Activated CD4-positive, alpha-beta T cell treated with anti-CD3 and anti-CD28 coated beads, Interleukin-2, amount 10 ng/mL, durations not matched to agents 7 days and 5 days (primary cell): ENCODE measurements at regions not wholly inside any gene's neighbourhood (a gene's known extent, or its start where the extent isn't known, plus 50 kb on each side); places are given as distances from the start of the nearest gene placed in this dataset.
A peak's percentile ranks its signal among the peaks of the same experiment; 100 is the strongest.
"Not testable (repeated sequence)": the region's sequence is repeated elsewhere in the genome, so short reads cannot be mapped to it uniquely, and the experiment has no call there.

Source experiments
- CTCF ChIA-PET: fragments of 350-600 bp; sonication (Branson Sonifier 250); formaldehyde crosslinking; loops from one replicate; lab custom pipeline; 2021; ENCODE audit warnings: antibody characterized with exemption; lab: Charles Lee
- POLR2A ChIA-PET: fragments of 350-600 bp; sonication (Branson Sonifier 250); formaldehyde crosslinking; loops from one replicate; lab custom pipeline; 2021; ENCODE audit warnings: antibody characterized with exemption; lab: Charles Lee
- DNase-seq: peaks from one replicate; pipeline ENCODE4 v3.0.0-alpha.2; 2020
- H3K27ac Mint-ChIP-seq: one replicate; pipeline ENCODE4 v1.8.0; 2021; ENCODE audit warnings: mild to moderate bottlenecking, moderate library complexity, mixed read lengths
- H3K27me3 Mint-ChIP-seq: one replicate; pipeline ENCODE4 v1.8.0; 2021; ENCODE audit warnings: mixed read lengths
- H3K36me3 Mint-ChIP-seq: one replicate; pipeline ENCODE4 v1.8.0; 2021; ENCODE audit warnings: low read depth, mixed read lengths
- H3K4me1 Mint-ChIP-seq: one replicate; pipeline ENCODE4 v1.8.0; 2021; ENCODE audit warnings: mixed read lengths
- H3K4me3 Mint-ChIP-seq: one replicate; pipeline ENCODE4 v1.8.0; 2021; ENCODE audit warnings: mild to moderate bottlenecking, moderate library complexity, mixed read lengths
- H3K9me3 Mint-ChIP-seq: one replicate; pipeline ENCODE4 v1.8.0; 2021; ENCODE audit warnings: mixed read lengths

DNA sequence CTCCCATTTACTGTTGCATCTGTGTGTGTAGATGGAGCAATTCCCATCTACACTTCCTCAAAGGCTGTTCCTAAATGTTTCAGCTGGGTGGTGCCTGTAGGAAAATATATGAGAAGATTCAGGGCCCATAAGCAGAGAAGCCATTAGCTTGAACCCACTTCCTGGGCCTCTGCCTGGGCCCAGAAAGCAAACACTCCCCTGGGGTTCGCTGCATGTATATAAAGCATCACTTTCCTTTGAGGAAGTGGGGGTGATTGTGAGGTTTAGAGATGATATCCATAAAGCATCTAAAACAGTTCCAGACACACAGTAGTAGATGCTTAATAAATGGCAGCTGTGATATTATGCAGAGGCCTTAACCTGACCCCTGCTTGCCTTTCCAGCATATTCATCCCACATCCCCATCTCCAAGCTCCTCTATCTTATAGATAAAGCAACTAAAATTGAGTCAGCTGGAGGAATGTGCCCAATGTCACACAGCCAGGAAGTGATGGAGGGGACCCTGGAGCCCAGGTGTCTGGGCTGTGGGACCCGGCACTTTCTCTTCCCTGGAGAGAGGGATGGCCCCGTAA, 280.0 kb upstream of the CRY1 start:
- peak; percentile 32 for DNase-seq
- ChIA-PET CTCF (interaction anchor here (1.2 to 2.0 kb wide), 6 partner anchors 10 to 241 kb away, joined by 3 to 6 read pairs (median 4); no protein-coding TSS in a partner anchor), POLR2A (interaction anchor here (1.1 to 2.3 kb wide), 2 partner anchors 17 to 53 kb away, joined by 3 to 16 read pairs; no protein-coding TSS in a partner anchor)
- no peaks in the 10 kb centered on the region for H3K27me3 Mint-ChIP-seq
- H3K36me3 Mint-ChIP-seq: peaks cover 3% of the 10 kb centered on the region
- H3K9me3 Mint-ChIP-seq: no peaks in the 10 kb centered on the region
- peaks cover 83% of the 10 kb centered on the region for H3K4me1 Mint-ChIP-seq
- H3K4me3 Mint-ChIP-seq: peak overlapping the region; percentile 48
- H3K27ac Mint-ChIP-seq: peak overlapping the region; percentile 98

DNA sequence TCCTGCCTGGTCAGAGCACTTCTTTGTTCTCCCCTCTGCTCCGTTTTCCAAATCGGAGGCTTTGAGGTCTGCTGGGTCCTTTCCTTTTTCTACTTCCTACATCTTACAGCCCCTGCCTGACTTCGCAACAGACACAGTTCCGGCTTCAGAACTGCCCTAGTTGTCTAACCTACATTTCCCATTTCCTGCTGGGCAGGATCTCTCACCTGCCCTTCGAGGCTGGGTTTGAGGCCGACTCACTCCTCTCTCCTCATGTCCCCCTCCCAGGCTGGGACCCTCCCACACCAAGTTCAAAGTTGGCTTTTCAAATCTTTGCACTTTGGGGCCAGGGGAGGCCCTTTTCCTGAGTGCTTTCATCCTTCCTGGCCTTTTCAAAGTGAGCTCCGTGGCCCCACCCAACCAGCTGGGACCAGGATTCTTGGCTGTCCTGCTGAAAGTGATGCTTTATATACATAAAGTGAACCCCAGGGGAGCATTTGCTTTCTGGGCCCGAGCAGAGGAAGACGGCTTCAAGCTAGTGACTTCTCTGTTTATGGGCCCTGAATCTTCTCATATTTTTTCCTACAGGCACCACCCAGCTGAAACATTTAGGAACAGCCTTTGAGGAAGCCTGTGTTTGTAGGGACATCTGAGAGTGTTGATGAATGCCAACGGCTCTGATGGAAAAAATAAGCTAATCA, 281.0 kb upstream of the CRY1 start:
- no peaks in the 10 kb centered on the region for H3K9me3 Mint-ChIP-seq
- CTCF ChIA-PET: interaction anchor here (1.5 kb wide), 1 partner anchor 15 kb away, joined by 5 read pairs; no protein-coding TSS in a partner anchor
- H3K27ac Mint-ChIP-seq: peak overlapping the region; percentile 98
- POLR2A ChIA-PET: no interaction called here
- no peaks in the 10 kb centered on the region for H3K27me3 Mint-ChIP-seq
- peaks cover 74% of the 10 kb centered on the region for H3K4me1 Mint-ChIP-seq
- peak overlapping the region; percentile 47 for H3K4me3 Mint-ChIP-seq
- peaks cover 2% of the 10 kb centered on the region for H3K36me3 Mint-ChIP-seq
- no peak for DNase-seq

DNA sequence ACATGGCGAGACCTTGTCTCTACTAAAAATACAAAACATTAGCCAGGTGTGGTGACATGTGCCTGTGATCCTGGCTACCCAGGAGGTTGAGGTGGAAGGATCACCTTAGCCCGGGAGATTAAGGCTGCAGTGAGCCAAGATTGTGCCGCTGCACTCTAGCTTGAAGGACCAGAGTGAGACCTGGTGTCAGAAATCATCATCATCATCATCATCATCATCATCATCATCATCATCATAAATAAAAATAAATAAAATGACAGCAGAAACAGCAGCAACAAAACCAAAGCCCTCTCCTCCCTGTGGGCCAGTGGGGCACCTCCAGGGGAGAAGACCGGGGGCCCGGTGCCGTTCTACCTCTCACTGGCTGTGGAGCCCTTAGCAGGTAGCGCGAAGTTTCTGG, 281.9 kb upstream of the CRY1 start:
- Mint-ChIP-seq H3K36me3 (peaks cover 3% of the 10 kb centered on the region), H3K9me3 (no peaks in the 10 kb centered on the region), H3K27me3 (no peaks in the 10 kb centered on the region), H3K4me3 (no peak overlapping the region), H3K4me1 (peaks cover 72% of the 10 kb centered on the region), H3K27ac (peak overlapping the region; percentile 56)
- POLR2A ChIA-PET: no interaction called here
- CTCF ChIA-PET: interaction anchor here (0.6 kb wide), 1 partner anchor 615 kb away, joined by 3 read pairs; no protein-coding TSS in a partner anchor
- no peak for DNase-seq

DNA sequence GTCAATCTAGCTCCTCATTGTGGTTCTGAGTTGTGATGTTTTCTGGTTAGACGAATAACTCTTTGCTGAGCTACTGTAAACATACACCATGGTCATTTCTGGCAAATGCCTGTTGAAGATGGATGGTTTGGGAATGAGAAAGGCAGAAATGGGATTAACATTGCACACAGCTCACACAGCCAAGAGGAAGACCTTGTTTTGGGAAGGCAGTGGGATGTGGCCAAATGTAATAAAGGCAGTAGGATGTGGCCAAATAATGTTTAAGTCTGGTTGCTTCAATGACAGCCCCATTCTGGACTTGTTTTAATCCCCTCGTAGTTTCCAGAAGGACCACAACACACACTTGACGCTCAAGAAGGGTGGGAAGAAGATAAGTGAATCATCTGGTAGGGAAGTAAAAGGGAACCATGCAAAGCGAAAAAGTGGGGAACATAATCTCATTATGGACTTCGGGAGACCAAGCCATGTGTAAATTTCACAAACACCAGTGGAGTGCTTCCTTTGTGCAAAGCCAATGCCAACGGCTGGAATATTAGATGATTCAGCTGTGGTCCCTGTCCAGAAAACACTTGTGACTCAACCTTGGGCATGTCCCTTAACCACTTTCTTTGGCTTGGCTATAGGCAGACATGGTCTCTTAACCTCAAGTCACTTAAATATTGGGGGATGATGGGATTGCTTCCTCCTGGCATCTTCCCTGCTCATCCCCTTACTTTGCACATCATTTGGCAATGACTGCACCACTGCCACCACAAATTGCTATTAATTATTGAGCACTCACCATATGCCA, 284.4 kb upstream of the CRY1 start:
- H3K4me3 Mint-ChIP-seq: no peak overlapping the region
- no peaks in the 10 kb centered on the region for H3K27me3 Mint-ChIP-seq
- ChIA-PET POLR2A (interaction anchor here (0.6 kb wide), 1 partner anchor 174 kb away, joined by 3 read pairs; no protein-coding TSS in a partner anchor), CTCF (interaction anchor here (0.7 to 1.0 kb wide), 2 partner anchors 18 kb away, joined by 3 read pairs; no protein-coding TSS in a partner anchor)
- no peak overlapping the region for H3K27ac Mint-ChIP-seq
- no peak for DNase-seq
- H3K9me3 Mint-ChIP-seq: no peaks in the 10 kb centered on the region
- H3K36me3 Mint-ChIP-seq: peaks cover 3% of the 10 kb centered on the region
- H3K4me1 Mint-ChIP-seq: peaks cover 47% of the 10 kb centered on the region

DNA sequence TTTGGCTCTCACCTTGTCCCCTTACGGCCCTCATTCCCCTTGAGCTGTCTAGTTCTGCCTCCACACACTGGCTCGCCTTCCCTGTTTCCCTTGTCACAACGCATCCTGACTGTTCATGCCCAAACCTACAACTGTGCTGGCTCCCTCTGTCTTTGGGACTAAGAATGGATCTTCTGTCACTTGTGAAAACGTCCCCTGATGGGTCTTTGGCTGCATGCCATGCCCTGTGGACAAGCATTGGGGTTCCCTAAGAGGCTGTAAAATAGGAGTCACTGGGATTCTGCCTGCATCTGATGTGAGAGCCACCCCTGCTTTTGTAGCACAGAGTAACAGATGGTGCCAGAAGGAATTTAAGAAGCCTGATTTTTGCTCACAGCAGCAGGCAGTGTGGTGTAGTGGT, 285.3 kb upstream of the CRY1 start:
- ChIA-PET CTCF (interaction anchor here (1.0 kb wide), 1 partner anchor 19 kb away, joined by 3 read pairs; no protein-coding TSS in a partner anchor), POLR2A (interaction anchor here (0.5 kb wide), 1 partner anchor 9 kb away, joined by 3 read pairs; no protein-coding TSS in a partner anchor)
- H3K27ac Mint-ChIP-seq: no peak overlapping the region
- H3K4me1 Mint-ChIP-seq: peaks cover 39% of the 10 kb centered on the region
- no peaks in the 10 kb centered on the region for H3K27me3 Mint-ChIP-seq
- peaks cover 3% of the 10 kb centered on the region for H3K36me3 Mint-ChIP-seq
- no peaks in the 10 kb centered on the region for H3K9me3 Mint-ChIP-seq
- H3K4me3 Mint-ChIP-seq: no peak overlapping the region
- DNase-seq: no peak

DNA sequence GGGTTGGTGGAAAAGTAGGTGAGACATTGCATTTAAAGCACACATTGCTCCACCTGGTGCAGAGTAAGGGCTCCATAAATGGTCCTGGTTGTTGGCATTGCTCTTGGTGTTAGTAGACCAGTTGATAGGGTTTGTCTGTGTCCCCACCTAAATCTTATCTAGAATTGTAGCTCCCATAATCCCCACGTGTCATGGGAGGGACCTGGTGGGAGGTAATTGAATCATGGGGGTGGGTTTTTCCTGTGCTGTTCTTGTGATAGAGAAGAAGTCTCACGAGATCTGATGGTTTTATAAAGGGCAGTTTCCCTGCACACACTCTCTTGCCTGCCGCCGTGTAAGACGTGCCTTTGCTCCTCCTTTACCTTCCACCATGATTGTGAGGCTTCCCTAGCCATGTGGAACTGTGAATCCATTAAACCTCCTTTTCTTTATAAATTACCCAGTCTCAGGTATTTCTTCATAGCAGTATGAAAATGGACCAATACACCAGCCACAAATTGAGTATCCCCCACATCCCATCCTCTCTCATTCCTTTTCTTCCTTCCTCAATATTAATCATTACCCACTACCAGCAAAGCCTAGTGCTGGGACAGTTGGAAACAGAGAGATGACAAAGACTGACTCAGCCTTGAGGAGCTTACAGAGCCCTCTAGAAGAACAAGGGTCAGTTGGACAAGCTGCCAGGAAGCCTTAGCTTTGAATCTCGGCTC, 285.9 kb upstream of the CRY1 start:
- not testable (repeated sequence) for H3K36me3 Mint-ChIP-seq, H3K4me3 Mint-ChIP-seq, H3K9me3 Mint-ChIP-seq, H3K27ac Mint-ChIP-seq, H3K27me3 Mint-ChIP-seq, DNase-seq
- CTCF ChIA-PET: interaction anchor here (1.0 kb wide), 1 partner anchor 17 kb away, joined by 3 read pairs; no protein-coding TSS in a partner anchor
- peaks cover 32% of the 10 kb centered on the region for H3K4me1 Mint-ChIP-seq
- POLR2A ChIA-PET: interaction anchor here (0.5 kb wide), 1 partner anchor 10 kb away, joined by 3 read pairs; no protein-coding TSS in a partner anchor

DNA sequence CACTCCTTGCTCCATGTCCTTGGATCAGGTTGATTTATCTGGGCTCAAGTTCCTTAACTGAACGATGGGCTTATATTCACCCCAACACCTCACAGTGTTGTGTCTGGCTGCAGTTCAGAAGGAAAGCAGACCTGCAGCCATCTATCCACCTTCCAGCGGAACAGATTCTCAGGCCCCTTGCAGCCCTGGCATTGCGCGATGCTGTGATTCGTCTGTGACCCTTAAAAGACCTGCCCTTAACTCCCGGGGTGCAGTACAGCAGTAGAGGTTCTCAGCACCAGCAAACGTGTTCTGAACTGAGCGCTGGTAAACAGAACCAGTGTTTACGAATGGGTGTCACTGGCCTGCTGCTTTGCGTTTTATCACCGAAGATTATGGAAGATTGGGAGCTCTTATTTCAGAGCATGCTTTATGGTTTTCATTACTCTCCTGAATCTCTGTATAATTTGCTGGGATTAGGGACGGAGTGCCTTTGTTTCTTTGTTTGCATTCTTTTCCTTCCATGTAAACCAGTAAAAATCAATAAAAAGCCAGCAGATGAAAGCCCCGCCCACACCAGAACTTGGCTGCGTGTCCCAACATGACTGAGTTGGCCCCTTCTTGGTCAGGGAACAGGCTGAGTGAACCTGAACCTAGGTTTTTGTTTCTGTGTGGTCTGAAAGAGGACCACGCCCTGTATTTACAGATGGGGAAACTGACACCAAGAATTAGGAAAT, 286.7 kb upstream of the CRY1 start:
- H3K4me1 Mint-ChIP-seq: peaks cover 26% of the 10 kb centered on the region
- no peaks in the 10 kb centered on the region for H3K27me3 Mint-ChIP-seq
- DNase-seq: no peak
- peaks cover 3% of the 10 kb centered on the region for H3K36me3 Mint-ChIP-seq
- H3K27ac Mint-ChIP-seq: no peak overlapping the region
- H3K9me3 Mint-ChIP-seq: no peaks in the 10 kb centered on the region
- ChIA-PET POLR2A (no interaction called here), CTCF (interaction anchor here (1.0 kb wide), 1 partner anchor 18 kb away, joined by 3 read pairs; no protein-coding TSS in a partner anchor)
- H3K4me3 Mint-ChIP-seq: no peak overlapping the region

DNA sequence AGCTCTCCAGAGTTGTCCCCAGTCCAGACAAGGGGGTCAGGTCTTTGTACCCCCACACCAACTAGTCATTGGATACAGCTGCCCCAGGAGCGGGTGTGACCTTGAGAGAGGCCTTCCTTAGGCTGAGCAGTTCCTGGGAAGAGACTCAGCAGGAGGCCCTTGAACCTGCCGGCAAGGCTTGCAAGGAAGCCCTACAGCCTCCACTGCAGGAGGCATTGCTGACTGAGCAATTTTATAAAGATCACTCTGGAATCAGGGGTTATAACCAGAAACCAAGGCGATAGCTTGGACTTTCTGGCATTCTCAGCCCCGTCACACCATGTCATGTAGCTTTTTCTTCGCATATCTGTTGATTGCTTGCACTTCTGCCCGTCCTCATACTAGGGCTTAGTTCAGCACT, 291.3 kb upstream of the CRY1 start:
- Mint-ChIP-seq H3K36me3 (peaks cover 9% of the 10 kb centered on the region), H3K27me3 (no peaks in the 10 kb centered on the region), H3K27ac (no peak overlapping the region), H3K4me3 (no peak overlapping the region), H3K4me1 (peaks cover 22% of the 10 kb centered on the region), H3K9me3 (peaks cover 6% of the 10 kb centered on the region)
- no peak for DNase-seq
- ChIA-PET POLR2A (no interaction called here), CTCF (interaction anchor here (0.7 to 1.5 kb wide), 2 partner anchors 10 to 20 kb away, joined by 3 read pairs; no protein-coding TSS in a partner anchor)

DNA sequence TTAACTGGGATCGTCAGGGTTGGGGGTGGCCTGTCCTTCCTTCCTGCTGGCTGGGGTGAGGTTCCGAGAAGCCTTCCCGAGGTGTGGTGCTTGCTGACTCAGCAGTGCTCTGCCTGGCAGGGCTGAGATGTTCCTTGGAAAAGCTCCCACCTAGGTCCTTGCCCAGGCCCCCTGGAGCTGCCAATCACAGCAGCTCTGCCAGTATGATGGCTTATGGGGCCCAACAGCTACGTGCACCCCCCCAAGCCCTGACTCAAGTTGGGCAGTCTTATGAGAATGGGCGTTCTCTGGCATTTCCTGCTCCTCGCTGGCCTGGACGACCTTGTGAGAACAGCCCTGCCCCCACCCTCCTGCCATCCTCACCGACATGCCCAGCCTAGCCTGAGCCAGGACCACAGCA, 292.2 kb upstream of the CRY1 start:
- Mint-ChIP-seq H3K36me3 (peaks cover 11% of the 10 kb centered on the region), H3K9me3 (peaks cover 9% of the 10 kb centered on the region), H3K4me3 (no peak overlapping the region), H3K4me1 (peaks cover 28% of the 10 kb centered on the region), H3K27ac (no peak overlapping the region), H3K27me3 (no peaks in the 10 kb centered on the region)
- ChIA-PET POLR2A (no interaction called here), CTCF (interaction anchor here (1.3 to 1.5 kb wide), 2 partner anchors 9 to 13 kb away, joined by 3 to 5 read pairs; no protein-coding TSS in a partner anchor)
- no peak for DNase-seq

DNA sequence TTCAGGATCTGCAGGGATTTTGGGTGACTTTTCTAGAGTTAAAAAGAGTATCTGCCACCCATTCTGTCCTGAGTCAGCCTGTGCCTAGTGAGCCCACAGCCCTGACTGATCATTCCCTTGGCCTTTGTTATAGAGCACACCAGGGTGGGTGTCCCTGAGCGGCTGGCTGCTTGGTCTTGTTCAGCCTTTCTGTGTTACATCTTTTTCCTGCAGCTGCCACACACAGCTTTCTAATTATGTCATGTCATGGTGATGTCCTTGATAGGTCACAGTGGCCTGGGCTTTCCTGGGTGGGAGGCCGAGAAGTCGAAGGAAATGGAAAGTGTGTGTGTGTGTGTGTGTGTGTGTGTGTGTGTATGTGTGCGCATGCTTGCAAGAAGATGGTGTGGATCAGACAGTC, 293.2 kb upstream of the CRY1 start:
- H3K27ac Mint-ChIP-seq: no peak overlapping the region
- peaks cover 9% of the 10 kb centered on the region for H3K9me3 Mint-ChIP-seq
- no peak for DNase-seq
- POLR2A ChIA-PET: no interaction called here
- peaks cover 35% of the 10 kb centered on the region for H3K4me1 Mint-ChIP-seq
- no peaks in the 10 kb centered on the region for H3K27me3 Mint-ChIP-seq
- CTCF ChIA-PET: interaction anchor here (0.6 to 1.3 kb wide), 3 partner anchors 14 to 84 kb away, joined by 3 to 5 read pairs (median 4); no protein-coding TSS in a partner anchor
- H3K4me3 Mint-ChIP-seq: no peak overlapping the region
- H3K36me3 Mint-ChIP-seq: peaks cover 12% of the 10 kb centered on the region

DNA sequence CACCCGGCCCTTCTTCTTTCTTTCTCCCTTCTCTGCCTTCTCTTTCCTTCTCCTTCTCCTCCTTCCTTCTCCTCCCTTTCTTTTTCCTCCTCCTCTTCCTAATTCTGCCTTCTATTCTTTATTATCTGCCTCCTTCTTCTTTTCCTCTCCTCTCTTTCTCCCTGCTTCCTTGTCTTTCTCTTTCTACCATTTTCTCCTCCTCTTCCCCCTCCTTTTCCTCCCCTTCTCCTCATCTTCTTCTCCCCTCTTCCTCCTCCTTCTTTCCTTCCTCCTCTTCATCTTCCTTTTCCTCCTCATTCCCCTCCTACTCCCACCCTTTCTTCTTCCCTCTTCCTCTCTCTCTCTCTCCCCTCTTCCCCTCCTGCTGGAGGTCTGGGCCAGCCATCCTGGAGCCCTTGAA, 294.9 kb upstream of the CRY1 start:
- H3K4me1 Mint-ChIP-seq: peaks cover 52% of the 10 kb centered on the region
- POLR2A ChIA-PET: interaction anchor here (0.6 kb wide), 1 partner anchor 30 kb away, joined by 3 read pairs; no protein-coding TSS in a partner anchor
- H3K9me3 Mint-ChIP-seq: peaks cover 9% of the 10 kb centered on the region
- no peak overlapping the region for H3K27ac Mint-ChIP-seq
- no peak for DNase-seq
- CTCF ChIA-PET: interaction anchor here (0.6 to 1.1 kb wide), 3 partner anchors 31 to 894 kb away, joined by 3 to 4 read pairs (median 3); no protein-coding TSS in a partner anchor
- no peaks in the 10 kb centered on the region for H3K27me3 Mint-ChIP-seq
- H3K4me3 Mint-ChIP-seq: no peak overlapping the region
- H3K36me3 Mint-ChIP-seq: peaks cover 13% of the 10 kb centered on the region
